ENCODE measurements at regions not wholly inside any gene's neighbourhood (a gene's known extent, or its start where the extent isn't known, plus 50 kb on each side); places are given as distances from the start of the nearest gene placed in this dataset.

DNA sequence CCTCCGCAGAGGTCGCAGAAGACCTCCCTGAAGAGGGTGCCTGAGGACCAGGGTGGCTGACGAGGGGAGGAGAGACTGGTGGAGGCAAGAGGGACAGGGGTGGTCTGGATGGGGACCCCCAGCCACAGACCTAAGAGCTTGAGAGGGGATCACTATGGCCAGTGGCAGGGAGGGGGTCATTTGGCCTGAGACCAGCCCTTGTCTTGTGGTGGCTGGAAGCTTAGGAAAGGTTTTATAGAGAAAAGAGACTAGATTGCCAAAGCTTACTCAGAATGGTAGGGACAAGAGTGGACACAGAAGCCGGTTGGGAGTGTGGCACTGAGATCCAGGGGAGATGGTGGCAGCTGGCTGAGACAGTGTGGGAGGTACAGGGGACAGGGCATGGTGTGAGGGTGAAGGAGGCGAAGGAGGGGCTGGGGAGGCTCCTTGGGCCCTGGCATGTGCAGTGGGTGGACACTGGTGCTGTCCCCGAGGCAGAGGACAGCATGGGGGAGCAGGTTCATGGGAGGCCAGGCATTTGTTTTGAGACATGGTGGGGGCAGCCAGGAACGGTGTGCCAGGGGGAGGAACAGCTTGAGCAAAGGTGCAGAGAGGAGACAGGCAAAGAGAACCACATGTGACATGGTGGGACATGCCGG is 123.0 kb downstream of the C9orf50 start:
- H3K9me2 ChIP-seq (ENCODE audit: insufficient read depth): no peaks in the 10 kb centered on the region
- TF ChIP-seq, protein P1, sequence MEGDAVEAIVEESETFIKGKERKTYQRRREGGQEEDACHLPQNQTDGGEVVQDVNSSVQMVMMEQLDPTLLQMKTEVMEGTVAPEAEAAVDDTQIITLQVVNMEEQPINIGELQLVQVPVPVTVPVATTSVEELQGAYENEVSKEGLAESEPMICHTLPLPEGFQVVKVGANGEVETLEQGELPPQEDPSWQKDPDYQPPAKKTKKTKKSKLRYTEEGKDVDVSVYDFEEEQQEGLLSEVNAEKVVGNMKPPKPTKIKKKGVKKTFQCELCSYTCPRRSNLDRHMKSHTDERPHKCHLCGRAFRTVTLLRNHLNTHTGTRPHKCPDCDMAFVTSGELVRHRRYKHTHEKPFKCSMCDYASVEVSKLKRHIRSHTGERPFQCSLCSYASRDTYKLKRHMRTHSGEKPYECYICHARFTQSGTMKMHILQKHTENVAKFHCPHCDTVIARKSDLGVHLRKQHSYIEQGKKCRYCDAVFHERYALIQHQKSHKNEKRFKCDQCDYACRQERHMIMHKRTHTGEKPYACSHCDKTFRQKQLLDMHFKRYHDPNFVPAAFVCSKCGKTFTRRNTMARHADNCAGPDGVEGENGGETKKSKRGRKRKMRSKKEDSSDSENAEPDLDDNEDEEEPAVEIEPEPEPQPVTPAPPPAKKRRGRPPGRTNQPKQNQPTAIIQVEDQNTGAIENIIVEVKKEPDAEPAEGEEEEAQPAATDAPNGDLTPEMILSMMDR (conservative IDR thresholded peaks at IDR 0.05): no peak
- peaks cover 44% of the 10 kb centered on the region for H3K4me1 ChIP-seq (replicated peaks; ENCODE audit: insufficient read depth)
- H3K4me3 ChIP-seq: peak overlapping the region; percentile 19; the same call in 1 of the 2 replicates
- no TSS peak for BruUV-seq (replicated peaks)
- no peak overlapping the region for H2AFZ ChIP-seq
- peak overlapping the region; percentile 99 for H3K4me2 ChIP-seq
- H3F3A ChIP-seq (ENCODE audit: insufficient read depth, low read depth): peaks cover 46% of the 10 kb centered on the region
- POLR2A ChIA-PET (ENCODE audit: unreplicated experiment): interaction anchor here (0.7 kb wide), 1 partner anchor 15 kb away, joined by 4 read pairs; no protein-coding TSS in a partner anchor
- H3K27me3 ChIP-seq (ENCODE audit: insufficient read depth, low read depth): no peaks in the 10 kb centered on the region
- H3K9me3 ChIP-seq (ENCODE audit: insufficient read depth, low read depth): no peaks in the 10 kb centered on the region
- no peaks in the 10 kb centered on the region for H3K36me3 ChIP-seq (ENCODE audit: low read depth)
- H4K20me1 ChIP-seq (ENCODE audit: insufficient read depth): no peaks in the 10 kb centered on the region
- CTCF ChIA-PET: no interaction called here
- intact Hi-C loops (cut with micrococcal nuclease; ENCODE audit: unreplicated experiment): loop anchor here (2.0 kb wide), 2 partner anchors 73 to 109 kb away; no protein-coding TSS in a partner anchor
- peaks cover 7% of the 10 kb centered on the region; the same call in 1 of the 2 replicates for H3K79me2 ChIP-seq (ENCODE audit: low read depth)
- H3K27ac ChIP-seq: no peak overlapping the region
- no peak for DNase-seq

DNA sequence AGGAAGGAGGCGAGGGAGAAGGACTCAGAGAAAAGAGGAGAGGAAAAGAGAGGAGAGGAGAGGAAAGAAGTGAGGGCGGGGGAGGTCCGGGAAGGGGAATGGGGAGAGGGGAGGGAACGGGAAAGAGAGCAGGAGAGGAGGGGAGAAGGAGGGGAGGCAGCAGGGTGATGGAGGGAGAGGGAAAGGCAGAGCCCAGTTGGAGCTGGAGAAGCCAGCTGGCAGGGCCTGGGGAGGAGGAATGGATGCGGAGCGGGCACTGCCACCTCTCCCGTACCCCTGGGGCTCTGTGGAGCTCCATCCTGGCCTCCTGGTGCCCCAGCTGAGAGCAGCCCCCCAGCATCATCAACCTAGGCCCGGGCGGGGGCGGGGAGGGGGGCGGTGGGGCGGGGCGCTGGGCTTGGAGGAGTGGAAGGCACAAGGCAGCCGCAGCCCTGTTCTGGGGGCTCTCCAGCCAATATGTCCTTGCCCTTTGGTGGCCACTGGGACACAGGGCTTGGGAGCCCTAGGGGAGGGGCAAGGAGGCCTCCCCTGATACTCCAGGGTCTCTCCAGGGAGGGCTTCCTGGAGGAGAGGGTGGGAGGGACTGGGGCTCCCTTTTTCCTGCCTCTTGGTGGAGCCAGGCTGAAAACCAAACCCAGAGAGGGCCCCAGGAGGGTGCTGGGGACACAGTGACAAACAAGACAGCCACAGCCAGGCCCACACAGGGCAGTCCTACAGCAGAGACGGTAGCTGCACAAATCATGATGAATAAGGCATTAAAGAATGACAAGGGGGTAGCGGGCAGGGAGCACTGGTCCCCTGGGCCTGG is 123.7 kb downstream of the C9orf50 start:
- Histone ChIP-seq H3K79me2 (ENCODE audit: low read depth) (peaks cover 11% of the 10 kb centered on the region; the same call in 1 of the 2 replicates), H2AFZ (peak overlapping the region; percentile 70; the same call in 1 of the 2 replicates), H3K4me3 (peak overlapping the region; percentile 60), H3K36me3 (ENCODE audit: low read depth) (no peaks in the 10 kb centered on the region), H3K4me1 (replicated peaks; ENCODE audit: insufficient read depth) (peaks cover 41% of the 10 kb centered on the region), H3K27me3 (ENCODE audit: insufficient read depth, low read depth) (no peaks in the 10 kb centered on the region), H4K20me1 (ENCODE audit: insufficient read depth) (no peaks in the 10 kb centered on the region), H3K9me3 (ENCODE audit: insufficient read depth, low read depth) (no peaks in the 10 kb centered on the region), H3K9me2 (ENCODE audit: insufficient read depth) (no peaks in the 10 kb centered on the region), H3K4me2 (peak overlapping the region; percentile 99), H3F3A (ENCODE audit: insufficient read depth, low read depth) (peaks cover 42% of the 10 kb centered on the region), H3K27ac (peak overlapping the region; percentile 64; the same call in 1 of the 2 replicates)
- TF ChIP-seq EZH2 (IDR thresholded peaks at IDR 0.05; ENCODE audit: low read depth): no peak
- TF ChIP-seq, protein P1 (conservative IDR thresholded peaks at IDR 0.05): no peak
- no TSS peak for BruUV-seq (replicated peaks)
- DNase-seq: no peak
- ChIA-PET CTCF (interaction anchor here (0.6 to 0.7 kb wide), 3 partner anchors 51 to 357 kb away, joined by 3 read pairs; no protein-coding TSS in a partner anchor), POLR2A (ENCODE audit: unreplicated experiment) (interaction anchor here (0.6 to 2.1 kb wide), 10 partner anchors 14 to 357 kb away, joined by 4 to 22 read pairs (median 8); partner anchors contain the start of gene IER5L)
- intact Hi-C loops (cut with micrococcal nuclease; ENCODE audit: unreplicated experiment): loop anchor here (2.0 kb wide), 2 partner anchors 74 to 110 kb away; no protein-coding TSS in a partner anchor

DNA sequence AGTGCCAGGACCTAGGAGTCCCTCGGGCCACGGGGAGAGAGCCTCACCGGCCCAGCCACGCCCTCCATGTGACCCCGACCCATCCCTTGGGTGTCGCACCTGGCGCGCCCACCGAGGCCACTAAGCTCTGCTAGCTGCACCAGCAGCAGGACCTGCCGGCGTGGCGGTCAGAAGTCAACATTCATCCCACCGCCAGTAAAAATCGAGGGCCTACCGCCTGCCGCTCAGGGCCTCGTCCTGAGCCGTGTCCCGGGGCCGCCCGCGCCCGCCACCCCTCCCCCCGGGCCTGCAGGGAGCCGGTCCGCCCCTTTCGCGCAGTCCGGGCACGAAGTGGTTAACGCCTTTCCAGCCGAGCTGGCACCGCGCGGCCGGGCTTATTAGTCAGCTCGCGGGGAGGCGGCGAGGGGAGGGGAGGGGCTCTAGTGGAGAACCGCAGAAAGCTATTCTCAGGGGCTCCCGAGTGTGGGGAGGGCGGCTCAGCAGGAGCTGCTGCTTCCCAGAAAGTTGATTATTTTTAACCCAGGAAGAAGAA is 124.4 kb downstream of the C9orf50 start:
- no TSS peak for BruUV-seq (replicated peaks)
- peak overlapping the region; percentile 60 for H3K4me3 ChIP-seq
- peaks cover 41% of the 10 kb centered on the region for H3F3A ChIP-seq (ENCODE audit: insufficient read depth, low read depth)
- peaks cover 17% of the 10 kb centered on the region for H3K79me2 ChIP-seq (ENCODE audit: low read depth)
- peak; percentile 65 to 94 for DNase-seq
- peak overlapping the region; percentile 64 for H3K27ac ChIP-seq
- no peaks in the 10 kb centered on the region for H3K36me3 ChIP-seq (ENCODE audit: low read depth)
- no peak for TF ChIP-seq EZH2 (IDR thresholded peaks at IDR 0.05; ENCODE audit: low read depth)
- TF ChIP-seq, protein P1 (conservative IDR thresholded peaks at IDR 0.05): no peak
- peak overlapping the region; percentile 99 for H3K4me2 ChIP-seq
- H3K9me3 ChIP-seq (ENCODE audit: insufficient read depth, low read depth): no peaks in the 10 kb centered on the region
- peak overlapping the region; percentile 70 for H2AFZ ChIP-seq
- H3K9me2 ChIP-seq (ENCODE audit: insufficient read depth): no peaks in the 10 kb centered on the region
- H3K4me1 ChIP-seq (replicated peaks; ENCODE audit: insufficient read depth): peaks cover 44% of the 10 kb centered on the region
- no peaks in the 10 kb centered on the region for H3K27me3 ChIP-seq (ENCODE audit: insufficient read depth, low read depth)
- POLR2A ChIA-PET (ENCODE audit: unreplicated experiment): interaction anchor here (0.6 to 2.1 kb wide), 12 partner anchors 13 to 356 kb away, joined by 4 to 22 read pairs (median 7); partner anchors contain the start of gene IER5L
- intact Hi-C loops (cut with micrococcal nuclease; ENCODE audit: unreplicated experiment): loop anchor here (1.0 to 2.0 kb wide), 3 partner anchors 8 to 110 kb away; no protein-coding TSS in a partner anchor
- H4K20me1 ChIP-seq (ENCODE audit: insufficient read depth): no peaks in the 10 kb centered on the region
- CTCF ChIA-PET: interaction anchor here (0.6 to 1.5 kb wide), 4 partner anchors 52 to 356 kb away, joined by 3 read pairs; no protein-coding TSS in a partner anchor
